HG03196 (cell line): ENCODE measurements at regions not wholly inside any gene's neighbourhood (a gene's known extent, or its start where the extent isn't known, plus 50 kb on each side); places are given as distances from the start of the nearest gene placed in this dataset.

Experiments
- ATAC-seq: cut with Tn5 transposase; IDR thresholded peaks from one replicate; pipeline ENCODE4 v1.9.1; 2021; ENCODE audit not compliant: unreplicated experiment

DNA sequence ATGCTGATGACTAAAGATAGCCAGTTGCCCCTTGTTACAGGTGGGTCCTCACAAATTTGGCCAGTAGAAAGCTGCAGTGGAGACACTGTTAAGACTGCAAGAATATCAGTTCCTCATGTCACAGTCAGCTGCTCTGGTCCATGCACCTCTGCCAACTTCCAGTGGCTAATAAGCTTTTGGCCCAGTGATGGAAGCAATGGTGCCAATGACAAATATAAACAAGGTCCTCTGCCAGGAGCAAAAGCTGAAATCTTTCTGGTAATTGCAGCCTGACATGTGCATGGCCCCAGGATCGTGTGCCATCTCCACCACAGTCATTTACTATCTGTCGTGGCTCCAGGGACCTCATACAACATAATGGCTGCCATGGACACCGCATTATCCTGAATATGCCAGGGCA lies 85.4 kb upstream of the TMEM260 start:
- no peak for ATAC-seq

DNA sequence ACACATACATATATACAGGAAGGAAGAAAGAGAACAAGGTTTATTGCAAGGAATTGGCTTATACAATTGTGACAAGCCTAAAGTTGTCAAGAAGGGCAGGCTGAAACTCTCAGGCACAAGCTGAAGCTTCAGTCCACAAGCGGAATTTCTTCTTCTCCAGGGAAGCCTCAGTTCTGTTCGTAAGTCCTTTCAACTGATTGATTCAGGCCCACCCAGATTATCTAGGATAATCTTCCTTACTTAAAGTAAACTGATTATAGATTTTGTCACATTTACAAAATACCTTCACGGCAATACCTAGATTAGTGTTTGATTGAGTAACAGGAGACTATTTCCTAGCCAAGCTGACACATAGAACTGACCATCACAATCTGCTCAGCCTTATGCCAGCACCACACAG lies 81.5 kb upstream of the TMEM260 start:
- ATAC-seq, result no peak

DNA sequence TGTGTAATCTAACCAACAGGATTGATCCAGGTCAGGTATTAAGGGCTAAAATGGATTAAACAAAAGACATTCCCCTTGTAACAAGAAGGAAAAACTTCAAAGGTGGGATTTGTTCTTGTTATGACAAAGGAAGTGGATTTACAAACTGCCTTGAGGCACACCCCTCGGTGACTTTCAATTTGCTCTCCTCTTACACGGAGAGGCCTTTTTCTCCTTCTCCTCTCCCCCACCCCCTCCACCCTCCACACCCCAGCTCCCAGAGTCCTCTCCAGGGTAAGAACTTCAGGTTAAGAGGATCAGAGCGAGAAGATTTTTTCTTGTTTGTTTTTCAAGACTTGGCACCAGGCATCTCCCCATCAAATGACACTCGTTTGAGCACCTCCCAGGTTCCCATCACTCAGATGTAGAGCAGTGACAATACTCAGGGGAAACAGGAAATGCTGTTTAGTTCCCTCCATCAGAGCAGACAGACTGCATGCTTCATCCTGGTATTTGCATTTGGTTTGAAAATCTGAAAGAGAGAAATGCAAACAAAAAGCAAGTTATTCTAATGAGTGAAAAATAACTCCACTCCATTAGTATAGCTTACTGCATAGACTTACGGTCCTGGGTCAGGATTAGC lies 77.6 kb upstream of the TMEM260 start:
- no peak for ATAC-seq

DNA sequence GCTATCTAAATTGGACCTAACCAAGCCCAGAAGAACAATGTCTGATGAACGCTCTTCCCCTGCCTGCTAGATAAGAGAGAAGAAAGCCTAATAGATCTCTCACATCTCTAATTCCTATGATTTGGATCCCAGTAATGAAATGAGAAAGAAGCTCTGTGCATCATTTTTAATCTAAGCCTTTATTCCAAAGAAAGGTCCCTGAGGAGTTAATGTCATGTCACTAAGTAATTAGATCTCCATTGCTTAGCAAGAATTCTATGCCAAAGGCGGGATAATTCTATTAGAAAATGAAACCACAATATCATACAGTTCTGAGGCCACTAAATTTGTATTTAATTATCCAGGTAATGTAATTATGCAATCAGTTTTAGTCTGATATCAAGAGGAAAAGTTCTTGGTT lies 74.2 kb upstream of the TMEM260 start:
- no peak for ATAC-seq

DNA sequence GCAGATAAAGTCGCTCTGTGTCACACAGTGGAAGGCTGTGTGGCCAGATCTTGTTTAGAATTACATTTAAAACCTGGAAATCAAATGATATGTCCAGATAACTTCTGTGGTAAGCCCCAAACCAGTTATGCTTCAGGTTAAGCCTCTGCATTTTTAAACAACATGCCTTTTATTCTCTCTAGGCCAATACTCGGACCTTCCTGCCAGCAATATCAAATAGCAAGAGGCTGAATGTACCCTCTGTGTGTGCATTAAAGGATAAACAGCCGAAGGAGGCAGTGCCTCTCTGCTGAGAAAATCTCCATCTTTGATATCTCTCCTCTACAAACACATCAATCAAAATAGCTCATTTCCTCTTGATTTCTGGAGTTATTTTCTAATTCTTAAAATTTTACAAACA lies 67.1 kb upstream of the TMEM260 start:
- no peak for ATAC-seq

DNA sequence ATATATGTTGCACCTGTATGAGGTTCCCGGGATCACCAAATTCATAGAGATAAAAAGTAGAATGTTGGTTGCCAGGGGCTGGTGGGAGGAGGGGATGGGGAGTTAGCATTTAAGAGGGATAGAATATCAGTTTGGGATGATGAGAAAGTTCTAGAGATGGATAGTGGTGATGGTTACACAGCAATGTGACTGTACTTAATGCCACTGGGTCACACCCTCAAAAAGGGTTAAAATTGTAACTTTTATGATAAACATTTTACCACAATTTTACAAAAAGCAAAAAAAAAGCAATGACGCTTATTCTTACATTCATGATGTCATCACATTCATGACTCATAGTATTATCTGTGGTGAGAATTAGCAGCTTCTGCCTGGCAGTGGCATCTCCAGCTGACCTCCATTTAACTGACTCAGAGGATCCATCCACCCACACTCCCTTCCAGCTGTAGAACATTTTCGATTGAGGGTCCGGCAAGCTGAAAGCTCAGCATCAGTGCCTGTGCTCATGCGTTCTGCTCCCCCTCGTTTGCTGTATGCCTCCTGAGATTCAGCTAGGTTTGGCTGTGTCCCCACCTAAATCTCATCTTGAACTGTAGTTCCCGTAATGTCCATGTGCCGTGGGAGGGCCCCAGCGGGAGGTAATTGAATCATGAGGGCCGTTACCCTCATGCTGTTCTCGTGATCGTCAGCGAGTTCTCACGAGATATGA lies 64.8 kb upstream of the TMEM260 start:
- ATAC-seq, result no peak

DNA sequence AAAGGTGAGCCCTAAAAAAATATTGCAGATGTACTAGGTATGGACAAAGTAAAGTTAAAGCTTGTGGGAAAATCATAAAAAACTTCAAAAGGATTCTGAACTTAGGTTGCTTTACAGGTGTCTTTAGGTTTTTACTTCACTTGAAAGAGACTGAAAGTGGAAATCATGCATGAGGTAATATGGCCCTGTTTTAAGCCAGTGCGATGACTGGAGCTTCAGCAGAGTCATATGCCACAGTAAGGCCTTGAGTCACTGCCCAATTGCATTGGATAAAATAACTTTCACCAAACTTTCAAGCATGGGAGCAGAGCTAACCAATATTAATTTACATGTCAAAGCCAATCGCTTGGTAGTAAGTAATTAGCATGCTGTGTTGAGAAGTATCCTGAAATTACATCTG lies 63.9 kb upstream of the TMEM260 start:
- no peak for ATAC-seq

DNA sequence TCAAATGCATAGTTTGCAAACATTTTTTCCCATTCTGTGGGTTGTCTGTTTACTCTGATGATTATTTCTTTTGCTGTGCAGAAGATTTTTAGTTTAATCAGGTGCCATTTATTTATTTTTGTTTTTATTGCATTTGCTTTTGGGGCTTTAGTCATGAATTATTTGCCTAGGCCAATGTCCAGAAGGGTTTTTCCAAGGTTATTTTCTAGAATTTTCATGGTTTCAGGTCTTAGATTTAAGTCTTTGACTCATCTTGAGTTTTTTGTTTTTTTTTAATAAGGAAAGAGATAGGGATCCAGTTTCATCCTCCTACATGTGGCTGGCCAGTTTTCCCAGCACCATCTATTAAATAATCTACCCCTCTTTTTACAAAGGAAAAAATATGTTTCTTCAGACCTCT lies 57.2 kb upstream of the TMEM260 start:
- ATAC-seq, result no peak

DNA sequence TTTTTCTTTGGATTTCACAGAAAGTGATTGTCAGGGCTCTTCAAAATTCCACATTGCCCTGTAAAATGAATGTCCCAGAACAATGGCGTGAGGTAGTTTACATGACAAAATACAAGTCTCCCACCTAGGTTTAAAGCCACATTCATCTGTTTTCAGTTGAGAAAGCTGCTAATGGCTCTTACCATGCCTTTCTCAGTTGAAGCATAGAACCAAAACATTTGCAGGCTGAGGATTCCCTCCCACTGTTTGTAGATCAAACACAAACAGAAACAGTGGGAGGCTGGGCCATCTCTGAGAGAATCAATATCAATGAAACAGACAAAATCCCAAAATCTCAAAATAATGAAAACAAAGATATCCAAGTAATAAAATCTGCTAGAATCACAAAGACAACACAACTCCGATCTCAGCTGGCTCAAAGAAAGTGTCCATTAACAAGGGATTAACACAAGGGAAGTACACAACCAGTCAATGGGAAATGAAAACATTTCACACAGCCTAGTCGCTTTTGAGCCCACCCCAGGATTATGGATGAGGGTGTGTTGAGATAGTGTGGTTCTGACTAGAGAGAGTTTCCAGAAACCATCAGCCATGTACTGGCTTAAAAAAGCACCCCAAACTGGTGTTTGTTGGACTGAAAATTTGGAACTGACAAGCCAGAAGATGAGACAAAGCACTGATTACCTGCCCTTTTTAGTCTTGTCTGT lies 54.5 kb upstream of the TMEM260 start:
- no peak for ATAC-seq

DNA sequence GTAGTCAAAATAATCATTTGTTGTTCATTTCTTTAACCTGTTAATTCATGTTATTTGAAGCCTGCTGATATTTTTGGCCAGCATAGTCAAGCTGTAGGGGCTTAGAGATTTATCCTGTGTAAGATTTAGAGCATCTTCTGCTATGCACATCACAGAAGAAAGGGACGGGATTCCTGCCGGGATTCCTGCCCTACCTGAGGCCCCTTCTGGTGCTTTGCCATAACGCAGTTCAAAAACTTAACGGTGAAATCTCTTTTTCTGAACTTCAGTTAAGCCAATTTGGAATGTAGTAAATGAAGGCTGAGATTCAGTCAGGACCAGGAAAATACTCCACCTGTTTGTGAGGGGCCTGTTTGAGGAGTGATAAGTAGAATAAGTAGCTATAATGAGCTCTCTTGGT lies 50.7 kb upstream of the TMEM260 start:
- ATAC-seq, result no peak
